HTR-8/SVneo (cell line): ENCODE measurements at regions not wholly inside any gene's neighbourhood (a gene's known extent, or its start where the extent isn't known, plus 50 kb on each side); places are given as distances from the start of the nearest gene placed in this dataset.

Experiments
- DNase-seq: peaks from one replicate; pipeline ENCODE4 v3.0.0; 2011; ENCODE audit warnings: low spot score, mixed read lengths; ENCODE audit not compliant: insufficient read length
- FAIRE-seq: peaks from 2 replicates; lab custom pipeline; 2011; peaks lifted over from hg19 to GRCh38; lab: Jason Lieb, UNC

GRCh38 chr11:134887896-134888295, 475.9 kb upstream of the B3GAT1 start:
- no peak for DNase-seq
- FAIRE-seq: no peak

DNA sequence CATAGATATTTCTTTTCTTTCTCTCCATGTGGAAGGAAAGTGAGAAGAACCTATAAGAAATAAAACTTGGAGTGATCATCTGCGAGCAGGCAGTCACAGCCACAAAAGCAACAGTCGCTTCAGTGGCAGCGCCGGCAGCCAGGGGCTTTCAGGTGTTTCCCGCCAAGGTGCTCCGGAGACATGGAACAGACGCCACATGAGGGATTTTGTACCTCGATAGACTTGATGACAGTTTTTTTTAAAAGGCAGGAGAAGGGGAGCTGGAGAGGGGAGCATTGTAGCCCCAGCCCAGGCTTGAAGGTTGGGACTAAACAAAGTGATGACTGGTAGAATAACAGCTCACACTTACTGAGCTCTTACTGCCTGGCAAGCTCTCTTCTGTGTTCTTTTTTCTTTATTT, 471.4 kb upstream of the B3GAT1 start:
- no peak for DNase-seq
- no peak for FAIRE-seq

DNA sequence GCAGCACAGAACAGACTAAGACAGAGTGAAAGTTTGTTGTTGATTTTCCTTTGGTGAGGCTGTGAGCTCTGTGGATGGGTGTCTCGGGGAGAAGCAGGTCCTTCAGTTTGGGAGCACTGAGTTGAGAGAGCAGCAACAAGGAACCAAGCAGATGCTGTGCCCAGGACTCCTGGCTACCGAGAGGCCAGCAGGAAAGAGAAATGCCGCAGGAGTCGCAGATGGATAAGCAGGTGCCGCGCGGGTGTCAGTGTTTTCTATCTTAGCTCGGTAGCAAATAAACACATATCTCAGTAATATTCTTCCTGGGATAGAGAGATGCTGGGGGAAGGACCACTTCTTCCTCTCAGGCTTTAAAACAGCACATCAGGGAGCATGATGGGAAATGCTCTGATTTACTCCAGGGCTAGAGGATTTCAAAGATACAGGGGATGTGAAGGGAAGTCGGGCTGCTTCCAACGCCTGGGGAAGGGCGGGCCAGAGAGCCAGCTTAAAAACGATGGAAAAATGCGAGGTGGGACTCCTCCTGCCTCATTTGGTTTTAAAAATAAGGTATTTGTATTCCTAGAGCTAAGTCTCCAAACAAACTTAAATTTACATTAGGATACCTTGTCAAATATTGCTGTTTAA, 470.7 kb upstream of the B3GAT1 start:
- DNase-seq (no peak), FAIRE-seq (no peak)

GRCh38 chr11:134882141-134882540, 470.1 kb upstream of the B3GAT1 start:
- DNase-seq (no peak), FAIRE-seq (no peak)

- DNase-seq: no peak
- FAIRE-seq: no peak
Measured at GRCh38 chr11:134880788-134881187, 468.7 kb upstream of the B3GAT1 start.

DNA sequence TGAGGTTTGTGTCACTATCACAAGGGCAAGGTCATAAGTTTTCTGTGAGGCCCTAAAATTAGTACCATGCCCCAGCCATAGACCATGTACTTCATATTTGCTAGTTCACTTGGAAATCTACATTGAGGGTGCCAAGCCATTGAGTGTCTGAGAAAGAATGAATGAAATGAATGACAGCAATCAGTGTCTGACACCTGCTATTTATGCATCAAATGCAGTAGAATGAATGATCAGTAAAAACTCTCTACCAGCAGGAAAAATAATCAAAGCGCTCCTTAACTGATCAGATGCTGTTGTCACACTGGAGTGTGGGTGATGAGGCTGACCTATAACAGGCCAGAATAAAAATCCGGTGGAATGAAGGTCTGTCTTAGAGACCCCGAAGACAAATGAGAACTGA, 467.9 kb upstream of the B3GAT1 start:
- FAIRE-seq: no peak

DNA sequence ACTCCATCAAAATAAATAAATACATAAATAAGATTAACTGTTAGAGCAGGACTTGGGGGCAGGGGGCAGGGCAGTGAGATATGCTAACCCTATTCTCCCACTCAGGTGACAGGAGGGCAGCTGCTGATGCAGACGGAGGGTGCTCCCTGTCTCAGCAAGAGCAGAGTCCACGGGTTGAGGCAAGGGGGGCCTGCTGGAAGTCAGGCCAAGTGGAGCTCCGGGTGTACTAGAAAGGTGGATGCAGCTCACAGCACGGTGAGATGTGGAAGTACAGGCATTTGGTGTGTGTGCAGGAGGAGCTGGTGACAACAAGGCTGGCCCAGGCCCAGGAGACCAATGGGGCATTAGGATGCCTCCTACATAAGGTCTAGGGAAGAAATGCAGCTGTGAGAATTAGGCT, 467.3 kb upstream of the B3GAT1 start:
- FAIRE-seq (no peak), DNase-seq (no peak)

More for the DNA sequence above, 467.9 kb upstream of the B3GAT1 start:
- no peak for DNase-seq

DNA sequence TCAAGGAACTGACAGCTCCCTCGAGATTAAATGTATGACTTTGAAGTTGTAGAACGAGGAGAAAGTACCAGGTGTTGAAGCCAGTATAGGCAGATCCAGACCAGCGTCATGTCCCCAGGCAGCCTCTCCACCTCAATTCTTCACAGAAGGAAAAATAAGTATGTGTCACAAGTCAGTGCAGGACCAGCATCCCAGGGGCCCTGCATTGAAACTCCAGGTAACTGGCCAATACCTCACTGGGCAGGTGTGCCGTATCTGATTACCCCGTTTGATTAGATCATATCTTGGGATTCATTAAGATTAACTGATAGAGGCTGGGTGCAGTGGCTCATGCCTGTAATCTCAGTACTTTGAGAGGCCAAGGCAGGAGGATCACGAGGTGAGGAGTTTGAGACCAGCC, 466.7 kb upstream of the B3GAT1 start:
- DNase-seq (no peak), FAIRE-seq (no peak)

DNA sequence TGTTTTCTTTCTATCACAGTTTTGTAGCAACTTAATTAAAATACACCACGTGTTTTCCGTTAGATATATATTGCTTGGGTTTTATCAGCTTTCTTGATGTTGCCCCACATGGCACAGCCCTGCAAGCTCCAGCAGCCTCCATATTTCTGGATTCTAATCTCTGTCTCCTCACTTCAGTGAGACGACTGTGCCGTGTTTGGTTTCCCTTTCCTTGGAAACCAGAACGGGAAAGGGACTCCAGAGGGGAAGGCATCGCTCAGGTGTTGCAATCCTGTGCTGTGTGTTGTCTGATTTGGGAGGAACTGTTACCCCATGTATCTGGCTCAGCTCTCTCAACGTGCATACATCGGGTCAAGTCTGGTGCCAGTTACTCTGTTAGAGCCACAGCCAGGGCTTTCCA, 464.2 kb upstream of the B3GAT1 start:
- DNase-seq: no peak
- FAIRE-seq: no peak

GRCh38 chr11:134866981-134867675, 455.1 kb upstream of the B3GAT1 start:
- FAIRE-seq (no peak), DNase-seq (no peak)

DNA sequence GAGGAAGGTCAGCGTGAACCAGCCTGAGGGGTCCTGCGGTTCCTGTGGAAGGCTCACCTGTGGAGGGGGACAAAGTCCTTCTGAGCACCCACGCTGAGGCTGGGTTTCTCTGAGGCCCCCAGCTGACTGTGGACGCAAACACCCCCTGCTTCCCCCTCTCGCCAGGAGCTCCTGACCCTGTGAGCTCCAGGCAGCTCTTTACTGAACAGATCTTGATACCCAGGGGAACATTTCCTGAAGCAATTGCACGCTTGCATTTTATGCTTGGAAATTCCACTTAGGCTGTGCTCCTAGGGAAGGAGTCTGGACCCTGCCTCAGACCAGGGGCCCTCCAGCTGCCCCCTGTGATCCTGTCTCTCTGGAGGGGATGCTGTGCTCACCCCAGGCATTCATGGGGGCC, 454.2 kb upstream of the B3GAT1 start:
- FAIRE-seq: no peak
- no peak for DNase-seq

DNA sequence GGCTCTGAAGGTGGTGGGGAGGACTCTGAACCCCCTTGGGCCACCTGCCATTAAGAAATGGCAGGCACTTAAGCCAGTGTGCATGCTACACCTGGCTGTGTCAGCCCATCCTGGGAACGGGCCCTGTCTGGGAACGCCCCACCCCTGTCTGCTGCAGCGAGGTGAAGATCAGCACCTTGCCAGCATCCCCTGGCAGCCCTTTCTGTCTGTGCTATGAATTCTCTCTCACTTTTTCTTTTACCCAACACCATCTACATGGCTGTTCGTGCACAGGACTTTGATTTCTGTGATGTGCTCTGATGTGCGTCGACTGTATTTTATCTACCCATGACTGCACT, 452.9 kb upstream of the B3GAT1 start:
- FAIRE-seq (no peak), DNase-seq (no peak)

- FAIRE-seq (no peak), DNase-seq (no peak)
Measured at GRCh38 chr11:134864233-134864967, 452.4 kb upstream of the B3GAT1 start.

GRCh38 chr11:134863294-134863693, 451.3 kb upstream of the B3GAT1 start:
- no peak for DNase-seq
- FAIRE-seq: no peak

GRCh38 chr11:134862587-134863195, 450.6 kb upstream of the B3GAT1 start:
- DNase-seq: no peak
- FAIRE-seq: no peak

DNA sequence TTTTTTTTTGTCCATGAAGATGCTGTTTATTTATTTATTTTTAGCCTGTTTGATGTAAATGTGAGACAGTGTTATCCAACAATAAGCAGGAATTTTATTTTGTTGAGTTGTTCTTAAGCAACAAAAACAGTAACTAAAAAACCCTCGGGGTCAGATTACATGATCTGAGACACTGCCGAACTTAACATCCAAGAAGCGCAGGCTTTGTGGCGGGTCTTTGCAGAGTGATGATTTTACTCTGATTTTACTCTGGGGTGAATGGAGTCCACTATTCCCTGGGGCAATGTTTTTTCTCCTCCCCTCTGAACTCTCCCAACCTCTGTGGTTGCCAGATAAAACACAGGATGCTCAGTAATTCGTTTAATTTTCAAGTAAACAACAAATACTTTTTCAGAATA, 450.1 kb upstream of the B3GAT1 start:
- no peak for DNase-seq
- no peak for FAIRE-seq

DNA sequence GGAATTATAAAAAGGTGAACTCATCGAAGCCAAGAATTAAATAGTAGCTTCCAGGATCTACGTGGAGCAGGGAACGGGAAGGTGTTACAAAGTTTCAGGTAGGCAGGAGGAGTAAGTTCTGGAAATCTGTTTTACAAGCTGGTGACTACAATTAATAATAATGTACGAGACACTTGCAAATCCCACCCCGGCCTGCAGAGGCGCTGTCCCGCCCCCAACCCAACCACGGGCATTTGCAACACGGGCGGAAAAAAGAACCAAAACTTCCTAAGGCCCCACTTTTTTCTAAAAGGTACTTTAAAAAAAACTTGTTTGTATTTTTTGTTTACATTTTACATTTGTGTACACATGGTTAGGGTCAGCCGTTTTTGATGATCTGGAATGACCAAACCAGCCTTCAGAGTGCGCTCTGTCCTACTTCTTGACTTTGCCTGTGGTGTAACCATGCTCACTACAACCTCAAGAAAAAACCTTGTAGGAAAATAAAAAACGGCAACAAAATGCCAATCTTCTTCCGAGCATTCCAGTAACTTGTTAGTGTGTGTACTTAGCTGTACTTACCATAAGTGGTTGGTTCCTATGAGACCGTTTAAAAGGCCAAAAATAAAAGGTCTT, 449.6 kb upstream of the B3GAT1 start:
- FAIRE-seq (no peak), DNase-seq (no peak)

DNA sequence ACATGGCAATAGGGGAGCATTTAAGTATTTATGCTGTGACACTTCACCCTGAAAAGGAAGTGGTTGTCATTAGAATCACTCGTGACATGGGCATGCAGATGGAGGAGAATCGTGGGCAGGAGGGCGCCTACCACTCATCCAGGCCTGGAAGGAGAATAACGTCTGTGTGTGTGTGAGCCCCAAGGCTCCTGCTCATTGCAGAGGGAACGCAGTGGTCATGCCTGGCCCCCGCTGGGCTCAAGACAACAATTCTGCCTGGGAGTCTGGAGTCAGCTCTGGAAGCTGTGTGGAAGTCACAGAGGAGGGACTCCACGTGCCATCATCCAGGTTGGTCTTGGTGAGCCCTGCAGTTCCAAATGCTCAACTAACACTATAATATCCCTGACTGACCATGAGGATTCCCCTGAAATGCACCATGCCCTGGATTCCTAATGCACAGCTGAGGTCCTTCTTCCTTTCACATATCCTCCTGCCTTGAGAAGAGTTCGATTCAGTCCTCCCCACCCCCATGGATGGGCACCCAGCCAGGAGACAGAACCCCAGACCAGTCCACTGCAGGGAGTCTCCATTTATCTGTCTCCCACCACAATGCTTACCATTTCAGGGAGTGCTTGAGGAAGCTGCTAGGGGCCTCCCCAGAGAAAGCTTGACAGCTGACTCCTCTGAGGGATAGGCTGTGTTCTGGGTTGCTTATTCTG, 446.9 kb upstream of the B3GAT1 start:
- DNase-seq: no peak
- no peak for FAIRE-seq

DNA sequence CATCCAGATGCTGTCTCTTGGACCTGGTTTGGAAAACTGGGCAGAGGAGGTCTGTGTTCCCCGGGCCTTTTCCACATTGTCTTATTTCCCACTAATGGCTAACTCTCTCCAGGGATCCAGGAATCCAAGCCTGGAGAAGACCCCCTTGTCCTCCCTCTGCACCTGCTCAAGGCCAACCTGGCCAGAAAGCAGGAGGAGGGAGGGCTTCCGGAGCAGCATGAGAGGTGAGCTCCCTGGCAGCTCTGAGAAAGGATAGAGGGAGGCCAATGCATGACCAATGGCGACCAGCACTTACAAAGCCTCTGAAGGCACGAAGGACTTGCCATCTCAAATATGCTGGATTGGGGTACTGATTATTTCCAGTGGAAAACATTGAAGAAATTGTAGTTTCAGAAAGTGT, 445.0 kb upstream of the B3GAT1 start:
- no peak for DNase-seq
- FAIRE-seq: no peak
